Esophagus squamous epithelium (tissue), 5 donors: ENCODE measurements at regions not wholly inside any gene's neighbourhood (a gene's known extent, or its start where the extent isn't known, plus 50 kb on each side); places are given as distances from the start of the nearest gene placed in this dataset.

Experiments
- DNase-seq: peaks from one replicate; lab custom pipeline; 2025; lab: John Stamatoyannopoulos, UW
- H3K27ac ChIP-seq, 4 donors: fragments of 200-600 bp; sonication (generic); one replicate each; pipeline ENCODE4 v1.5.1; 2016 to 2019; ENCODE audit warnings: mild to moderate bottlenecking in 1 of 4
- H3K27me3 ChIP-seq, 4 donors: fragments of 200-600 bp; sonication (generic); 1 replicate in 3 of 4; 2 replicates in 1 of 4; pipeline versions ENCODE4 v1.5.1 to v1.6.0; 2017 to 2021; ENCODE audit warnings: antibody characterized with exemption in 1 of 4
- H3K36me3 ChIP-seq, 3 donors: fragments of 200-600 bp; sonication (generic); one replicate each; pipeline ENCODE4 v1.5.1; 2016 to 2019
- H3K4me1 ChIP-seq, 3 donors: fragments of 200-600 bp; sonication (generic); one replicate each; pipeline ENCODE4 v1.5.1; 2017 to 2019
- H3K4me3 ChIP-seq, 4 donors: fragments of 200-600 bp; sonication (generic); 1 replicate in 3 of 4; 2 replicates in 1 of 4; pipeline ENCODE4 v1.5.1; 2016 to 2019; ENCODE audit warnings: mild to moderate bottlenecking in 2 of 4, moderate library complexity in 1 of 4
- H3K9me3 ChIP-seq, 3 donors: fragments of 200-600 bp; sonication (generic); one replicate each; pipeline ENCODE4 v1.5.1; 2016 to 2019
- CTCF ChIP-seq, 6 experiments: fragments of 450-650 bp in 4 of 6; fragments of 200-600 bp in 2 of 6; sonication (generic) in 2 of 6; IDR thresholded peaks; one replicate each; pipeline ENCODE4 v1.5.1; 2016 to 2019; ENCODE audit warnings: antibody characterized with exemption in 6 of 6, mild to moderate bottlenecking in 4 of 6, moderate library complexity in 4 of 6
- POLR2A ChIP-seq, 4 donors: fragments of 450-650 bp; IDR thresholded peaks; one replicate each; pipeline ENCODE4 v1.6.1; 2017; ENCODE audit warnings: antibody characterized with exemption in 4 of 4, mild to moderate bottlenecking in 4 of 4, moderate library complexity in 3 of 4
- WGBS, 2 donors: methylation state at CpG; one replicate each; pipeline ENCODE4 v1.1.5; 2018; 5-methylcytosine and 5-hydroxymethylcytosine counted together
- intact Hi-C: fragments of 100-400 bp; cut with DNase I; formaldehyde crosslinking; loops from one replicate; pipeline ENCODE4 v1.15.0; 2022
- donor health status: DM: yes; HTN: yes; CAD: no.

GRCh38 chr5:2266641-2267240 lies 384.0 kb upstream of the IRX4 start:
- intact Hi-C loops: no loop called here
- 47 to 56% methylated on average over 9 of the region's 9 CpGs for WGBS, 2 donors
- TF ChIP-seq POLR2A (IDR thresholded peaks at IDR 0.05): no peak
- no peak for TF ChIP-seq CTCF (IDR thresholded peaks at IDR 0.05)
- Histone ChIP-seq H3K9me3 (no peaks in the 10 kb centered on the region), H3K36me3 (no peaks in the 10 kb centered on the region), H3K4me1 (no peaks in the 10 kb centered on the region), H3K4me3 (no peak overlapping the region), H3K27ac (no peak overlapping the region), H3K27me3 (peaks cover 0 to 9% (median 0%) of the 10 kb centered on the region in 4 donors)
- DNase-seq: no peak

GRCh38 chr5:2265341-2265740 lies 382.6 kb upstream of the IRX4 start:
- intact Hi-C loops: no loop called here
- Histone ChIP-seq H3K4me3 (no peak overlapping the region), H3K36me3 (no peaks in the 10 kb centered on the region), H3K27ac (no peak overlapping the region), H3K9me3 (no peaks in the 10 kb centered on the region), H3K4me1 (no peaks in the 10 kb centered on the region), H3K27me3 (peaks cover 0 to 11% (median 0%) of the 10 kb centered on the region in 4 donors)
- no peak for TF ChIP-seq POLR2A (IDR thresholded peaks at IDR 0.05)
- DNase-seq: no peak
- WGBS, 2 donors: 86% methylated on average over 11 of the region's 11 CpGs

- intact Hi-C loops: no loop called here
- Histone ChIP-seq H3K4me1 (no peaks in the 10 kb centered on the region), H3K4me3 (no peak overlapping the region), H3K27me3 (peaks cover 0 to 4% (median 0%) of the 10 kb centered on the region in 4 donors), H3K9me3 (no peaks in the 10 kb centered on the region), H3K36me3 (no peaks in the 10 kb centered on the region), H3K27ac (no peak overlapping the region)
- 80 to 81% methylated on average over 12 of the region's 12 CpGs for WGBS, 2 donors
- DNase-seq: no peak
- no peak for TF ChIP-seq POLR2A (IDR thresholded peaks at IDR 0.05)
- TF ChIP-seq CTCF (IDR thresholded peaks at IDR 0.05): no peak
Measured at GRCh38 chr5:2263763-2264162, 381.0 kb upstream of the IRX4 start.

DNA sequence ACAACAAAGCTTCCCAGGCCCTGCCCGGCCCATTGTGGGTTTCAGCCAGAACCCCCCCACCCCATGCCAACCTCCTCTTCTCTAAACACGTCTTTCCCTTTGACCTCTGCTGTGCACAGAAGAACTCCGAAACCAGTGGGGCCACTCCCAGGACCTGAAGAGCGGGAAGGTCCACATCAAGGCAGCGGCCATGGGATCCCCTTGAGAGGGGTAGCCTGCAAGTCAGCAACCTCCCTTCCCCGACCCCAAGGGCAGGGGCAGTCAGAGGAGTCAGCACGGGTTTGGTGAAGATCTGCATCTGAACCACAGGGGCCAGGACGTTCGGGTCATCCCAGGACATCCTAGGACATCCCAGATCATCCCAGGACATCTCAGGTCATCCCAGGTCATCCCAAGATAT lies 379.9 kb upstream of the IRX4 start:
- TF ChIP-seq CTCF (IDR thresholded peaks at IDR 0.05): no peak
- no peak for TF ChIP-seq POLR2A (IDR thresholded peaks at IDR 0.05)
- Histone ChIP-seq H3K4me3 (no peak overlapping the region), H3K9me3 (no peaks in the 10 kb centered on the region), H3K36me3 (no peaks in the 10 kb centered on the region), H3K4me1 (no peaks in the 10 kb centered on the region), H3K27me3 (peaks cover 0 to 4% (median 0%) of the 10 kb centered on the region in 4 donors), H3K27ac (no peak overlapping the region)
- DNase-seq: no peak
- intact Hi-C loops: no loop called here
- 60 to 66% methylated on average over 5 to 6 of the region's 9 CpGs for WGBS, 2 donors

DNA sequence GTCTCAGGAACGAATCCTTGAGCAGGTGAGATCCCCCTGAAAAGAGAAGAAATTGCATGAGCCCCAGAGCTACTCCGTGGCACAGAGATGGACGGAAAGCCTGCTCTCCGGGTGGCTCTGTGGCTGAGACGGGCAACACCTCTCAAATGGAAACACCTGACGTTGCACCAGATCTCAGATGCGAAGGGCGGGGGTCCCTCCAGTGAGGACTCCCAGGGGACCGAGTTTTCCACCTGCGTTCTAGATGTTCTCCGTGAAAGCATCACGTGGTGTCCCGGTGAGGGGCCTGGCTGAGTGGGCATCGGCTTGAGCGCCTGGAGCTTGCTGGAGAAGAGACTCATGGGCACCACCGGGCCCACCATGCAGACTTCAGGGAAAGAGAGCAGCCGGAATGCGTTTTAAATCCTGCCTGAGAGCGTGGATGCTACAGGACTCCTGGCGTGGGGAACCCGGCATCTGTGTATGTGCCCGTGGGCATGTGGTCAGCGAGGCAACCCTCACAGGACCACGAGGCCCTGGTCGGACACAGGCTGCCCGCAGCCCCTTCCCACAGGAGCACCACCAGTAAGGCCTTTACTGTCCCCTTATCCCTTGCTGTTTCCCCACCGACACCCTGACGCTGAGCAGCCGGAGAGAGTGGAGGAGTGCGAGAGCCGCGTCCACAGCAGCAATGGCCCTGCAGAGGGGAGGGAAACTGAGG lies 378.4 kb upstream of the IRX4 start:
- intact Hi-C loops: no loop called here
- H3K36me3 ChIP-seq: no peaks in the 10 kb centered on the region
- H3K27me3 ChIP-seq: peaks cover 0 to 4% (median 0%) of the 10 kb centered on the region in 4 donors
- no peak for DNase-seq
- TF ChIP-seq POLR2A (IDR thresholded peaks at IDR 0.05) (no peak), CTCF (IDR thresholded peaks at IDR 0.05) (no peak)
- H3K27ac ChIP-seq: no peak overlapping the region
- no peaks in the 10 kb centered on the region for H3K4me1 ChIP-seq
- H3K9me3 ChIP-seq: no peaks in the 10 kb centered on the region
- H3K4me3 ChIP-seq: no peak overlapping the region
- WGBS, 2 donors: 82 to 88% methylated on average over 8 to 23 of the region's 32 CpGs
